Coronary artery (tissue), 2 donors: ENCODE measurements at regions not wholly inside any gene's neighbourhood (a gene's known extent, or its start where the extent isn't known, plus 50 kb on each side); places are given as distances from the start of the nearest gene placed in this dataset.
"Not testable (repeated sequence)": the region's sequence is repeated elsewhere in the genome, so short reads cannot be mapped to it uniquely, and the experiment has no call there.

Source experiments
- DNase-seq: peaks from one replicate; pipeline ENCODE4 v3.0.0-alpha.2; 2017; ENCODE audit warnings: low spot score
- H3K27ac ChIP-seq, 2 donors: fragments of 200-600 bp; sonication (generic); one replicate each; pipeline ENCODE4 v1.5.1; 2016 to 2019
- H3K4me3 ChIP-seq: fragments of 200-600 bp; sonication (generic); 2 replicates; pipeline ENCODE4 v1.5.1; 2016; ENCODE audit warnings: mild to moderate bottlenecking, moderate library complexity
- CTCF ChIP-seq: fragments of 200-600 bp; sonication (generic); IDR thresholded peaks from one replicate; pipeline ENCODE4 v1.5.1; 2019; ENCODE audit warnings: antibody characterized with exemption

GRCh38 chr12:89192429-89192828 lies 159.9 kb downstream of the DUSP6 start:
- Histone ChIP-seq H3K27ac (no peak overlapping the region), H3K4me3 (no peak overlapping the region)
- DNase-seq = no peak
- no peak for TF ChIP-seq CTCF

GRCh38 chr12:89191597-89191996 lies 160.7 kb downstream of the DUSP6 start:
- not testable (repeated sequence) for H3K27ac ChIP-seq, DNase-seq, H3K4me3 ChIP-seq

- Histone ChIP-seq H3K27ac (no peak overlapping the region), H3K4me3 (no peak overlapping the region)
- DNase-seq = no peak
- TF ChIP-seq CTCF = no peak
Observed at GRCh38 chr12:89189448-89189847, 162.9 kb downstream of the DUSP6 start.

GRCh38 chr12:89187507-89187906 lies 164.8 kb downstream of the DUSP6 start:
- Histone ChIP-seq H3K27ac (no peak overlapping the region), H3K4me3 (no peak overlapping the region)
- no peak for DNase-seq
- TF ChIP-seq CTCF = no peak

- Histone ChIP-seq H3K4me3 (no peak overlapping the region), H3K27ac (no peak overlapping the region)
- no peak for TF ChIP-seq CTCF
- DNase-seq = no peak
Observed at GRCh38 chr12:89185889-89186288, 166.4 kb downstream of the DUSP6 start.

- TF ChIP-seq CTCF = no peak
- DNase-seq = no peak
- no peak overlapping the region for H3K27ac ChIP-seq
- no peak overlapping the region for H3K4me3 ChIP-seq
Observed at GRCh38 chr12:89185181-89185580, 167.1 kb downstream of the DUSP6 start.

GRCh38 chr12:89183985-89184435 lies 168.3 kb downstream of the DUSP6 start:
- peak; percentile 81 for DNase-seq
- Histone ChIP-seq H3K4me3 (no peak overlapping the region), H3K27ac (peak overlapping the region in 1 of 2 donors; percentile 75)
- no peak for TF ChIP-seq CTCF
